ENCODE measurements at regions not wholly inside any gene's neighbourhood (a gene's known extent, or its start where the extent isn't known, plus 50 kb on each side); places are given as distances from the start of the nearest gene placed in this dataset.
"Not testable (repeated sequence)": the region's sequence is repeated elsewhere in the genome, so short reads cannot be mapped to it uniquely, and the experiment has no call there.

DNA sequence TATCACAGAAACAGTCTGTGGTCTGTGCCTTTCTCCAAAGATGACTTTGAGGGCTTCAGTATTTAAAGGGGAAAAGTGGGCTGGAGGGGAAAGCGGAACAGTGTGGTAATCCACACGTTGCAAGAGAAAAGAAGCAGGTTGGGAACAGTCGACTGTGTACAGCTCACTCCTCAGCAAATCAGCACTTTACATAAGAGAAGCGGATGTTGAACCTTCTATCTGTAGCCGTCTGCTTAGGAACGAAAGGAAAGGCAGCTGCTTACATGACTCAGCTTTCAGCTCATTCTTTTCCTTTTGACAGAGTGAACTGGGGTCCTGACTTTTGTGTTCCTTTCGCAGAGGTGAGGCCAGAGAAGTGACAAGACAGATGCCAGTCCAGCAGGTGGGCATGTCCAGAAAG is 4020.7 kb upstream of the TPTE start:
- TF ChIP-seq, protein P1, sequence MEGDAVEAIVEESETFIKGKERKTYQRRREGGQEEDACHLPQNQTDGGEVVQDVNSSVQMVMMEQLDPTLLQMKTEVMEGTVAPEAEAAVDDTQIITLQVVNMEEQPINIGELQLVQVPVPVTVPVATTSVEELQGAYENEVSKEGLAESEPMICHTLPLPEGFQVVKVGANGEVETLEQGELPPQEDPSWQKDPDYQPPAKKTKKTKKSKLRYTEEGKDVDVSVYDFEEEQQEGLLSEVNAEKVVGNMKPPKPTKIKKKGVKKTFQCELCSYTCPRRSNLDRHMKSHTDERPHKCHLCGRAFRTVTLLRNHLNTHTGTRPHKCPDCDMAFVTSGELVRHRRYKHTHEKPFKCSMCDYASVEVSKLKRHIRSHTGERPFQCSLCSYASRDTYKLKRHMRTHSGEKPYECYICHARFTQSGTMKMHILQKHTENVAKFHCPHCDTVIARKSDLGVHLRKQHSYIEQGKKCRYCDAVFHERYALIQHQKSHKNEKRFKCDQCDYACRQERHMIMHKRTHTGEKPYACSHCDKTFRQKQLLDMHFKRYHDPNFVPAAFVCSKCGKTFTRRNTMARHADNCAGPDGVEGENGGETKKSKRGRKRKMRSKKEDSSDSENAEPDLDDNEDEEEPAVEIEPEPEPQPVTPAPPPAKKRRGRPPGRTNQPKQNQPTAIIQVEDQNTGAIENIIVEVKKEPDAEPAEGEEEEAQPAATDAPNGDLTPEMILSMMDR (conservative IDR thresholded peaks at IDR 0.05; ENCODE audit: low read depth in 2 of 2) = not testable (repeated sequence)
- not testable (repeated sequence) for TF ChIP-seq STAT1 (IDR thresholded peaks at IDR 0.05; ENCODE audit: unreplicated experiment); EZH2 (IDR thresholded peaks at IDR 0.05; ENCODE audit: low read depth, unreplicated experiment); CREB1 (CRISPR knock-in tag; IDR thresholded peaks at IDR 0.05; ENCODE audit: low read depth); POLR2AphosphoS5 (IDR thresholded peaks at IDR 0.05; ENCODE audit: low read depth); EZH2phosphoT487 (IDR thresholded peaks at IDR 0.05; ENCODE audit: unreplicated experiment); JUNB (IDR thresholded peaks at IDR 0.05; ENCODE audit: unreplicated experiment); NANOG (IDR thresholded peaks at IDR 0.05; ENCODE audit: borderline replicate concordance); ZNF331 (CRISPR knock-in tag; IDR thresholded peaks at IDR 0.05; ENCODE audit: low read depth); ZNF114 (CRISPR knock-in tag; IDR thresholded peaks at IDR 0.05)
- TF ChIP-seq, protein P2, sequence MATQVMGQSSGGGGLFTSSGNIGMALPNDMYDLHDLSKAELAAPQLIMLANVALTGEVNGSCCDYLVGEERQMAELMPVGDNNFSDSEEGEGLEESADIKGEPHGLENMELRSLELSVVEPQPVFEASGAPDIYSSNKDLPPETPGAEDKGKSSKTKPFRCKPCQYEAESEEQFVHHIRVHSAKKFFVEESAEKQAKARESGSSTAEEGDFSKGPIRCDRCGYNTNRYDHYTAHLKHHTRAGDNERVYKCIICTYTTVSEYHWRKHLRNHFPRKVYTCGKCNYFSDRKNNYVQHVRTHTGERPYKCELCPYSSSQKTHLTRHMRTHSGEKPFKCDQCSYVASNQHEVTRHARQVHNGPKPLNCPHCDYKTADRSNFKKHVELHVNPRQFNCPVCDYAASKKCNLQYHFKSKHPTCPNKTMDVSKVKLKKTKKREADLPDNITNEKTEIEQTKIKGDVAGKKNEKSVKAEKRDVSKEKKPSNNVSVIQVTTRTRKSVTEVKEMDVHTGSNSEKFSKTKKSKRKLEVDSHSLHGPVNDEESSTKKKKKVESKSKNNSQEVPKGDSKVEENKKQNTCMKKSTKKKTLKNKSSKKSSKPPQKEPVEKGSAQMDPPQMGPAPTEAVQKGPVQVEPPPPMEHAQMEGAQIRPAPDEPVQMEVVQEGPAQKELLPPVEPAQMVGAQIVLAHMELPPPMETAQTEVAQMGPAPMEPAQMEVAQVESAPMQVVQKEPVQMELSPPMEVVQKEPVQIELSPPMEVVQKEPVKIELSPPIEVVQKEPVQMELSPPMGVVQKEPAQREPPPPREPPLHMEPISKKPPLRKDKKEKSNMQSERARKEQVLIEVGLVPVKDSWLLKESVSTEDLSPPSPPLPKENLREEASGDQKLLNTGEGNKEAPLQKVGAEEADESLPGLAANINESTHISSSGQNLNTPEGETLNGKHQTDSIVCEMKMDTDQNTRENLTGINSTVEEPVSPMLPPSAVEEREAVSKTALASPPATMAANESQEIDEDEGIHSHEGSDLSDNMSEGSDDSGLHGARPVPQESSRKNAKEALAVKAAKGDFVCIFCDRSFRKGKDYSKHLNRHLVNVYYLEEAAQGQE (IDR thresholded peaks at IDR 0.05; ENCODE audit: unreplicated experiment) = not testable (repeated sequence)
- TF ChIP-seq, protein P3, sequence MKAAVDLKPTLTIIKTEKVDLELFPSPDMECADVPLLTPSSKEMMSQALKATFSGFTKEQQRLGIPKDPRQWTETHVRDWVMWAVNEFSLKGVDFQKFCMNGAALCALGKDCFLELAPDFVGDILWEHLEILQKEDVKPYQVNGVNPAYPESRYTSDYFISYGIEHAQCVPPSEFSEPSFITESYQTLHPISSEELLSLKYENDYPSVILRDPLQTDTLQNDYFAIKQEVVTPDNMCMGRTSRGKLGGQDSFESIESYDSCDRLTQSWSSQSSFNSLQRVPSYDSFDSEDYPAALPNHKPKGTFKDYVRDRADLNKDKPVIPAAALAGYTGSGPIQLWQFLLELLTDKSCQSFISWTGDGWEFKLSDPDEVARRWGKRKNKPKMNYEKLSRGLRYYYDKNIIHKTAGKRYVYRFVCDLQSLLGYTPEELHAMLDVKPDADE (IDR thresholded peaks at IDR 0.05) = not testable (repeated sequence)

Measured in GM23338 (cell line).